Spleen (tissue), 11 donors: ENCODE measurements at regions not wholly inside any gene's neighbourhood (a gene's known extent, or its start where the extent isn't known, plus 50 kb on each side); places are given as distances from the start of the nearest gene placed in this dataset.

Experiments
- DNase-seq: peaks from one replicate; pipeline ENCODE4 v3.0.0-alpha.2; 2020
- H3K27ac ChIP-seq, 8 donors: fragments of 200-600 bp; sonication (generic) in 7 of 8; 1 replicate in 4 of 8; 2 replicates in 4 of 8; pipeline versions ENCODE4 v1.5.0 to v1.8.0; 2016 to 2021; ENCODE audit warnings: inconsistent platforms in 4 of 8, mild to moderate bottlenecking in 4 of 8, moderate library complexity in 1 of 8
- H3K27me3 ChIP-seq, 7 donors: fragments of 200-600 bp; sonication (generic) in 6 of 7; replicated peaks in 1 of 7; 1 replicate in 4 of 7; 2 replicates in 3 of 7; pipeline versions ENCODE4 v1.5.0 to v1.8.0; 2016 to 2021; ENCODE audit warnings: inconsistent platforms in 3 of 7, mild to moderate bottlenecking in 1 of 7
- H3K36me3 ChIP-seq, 6 donors: fragments of 200-600 bp; sonication (generic) in 5 of 6; 1 replicate in 4 of 6; 2 replicates in 2 of 6; pipeline versions ENCODE4 v1.5.0 to v1.8.0; 2016 to 2021; ENCODE audit warnings: inconsistent platforms in 2 of 6
- H3K4me1 ChIP-seq, 6 donors: fragments of 200-600 bp; sonication (generic) in 5 of 6; 1 replicate in 3 of 6; 2 replicates in 3 of 6; pipeline versions ENCODE4 v1.5.0 to v1.8.0; 2016 to 2021; ENCODE audit warnings: inconsistent platforms in 3 of 6
- H3K4me3 ChIP-seq, 8 donors: fragments of 200-600 bp; sonication (generic) in 7 of 8; 1 replicate in 4 of 8; 2 replicates in 4 of 8; pipeline versions ENCODE4 v1.5.0 to v1.8.0; 2016 to 2021; ENCODE audit warnings: inconsistent platforms in 4 of 8, mild to moderate bottlenecking in 4 of 8, moderate library complexity in 2 of 8
- H3K9me3 ChIP-seq, 8 donors: fragments of 200-600 bp; sonication (generic) in 7 of 8; 1 replicate in 4 of 8; 2 replicates in 4 of 8; pipeline versions ENCODE4 v1.5.0 to v1.8.0; 2016 to 2021; ENCODE audit warnings: inconsistent platforms in 4 of 8
- CTCF ChIP-seq, 11 experiments: fragments of 200-600 bp in 7 of 11; fragments of 450-650 bp in 4 of 11; sonication (generic) in 4 of 11; IDR thresholded peaks in 8 of 11; conservative IDR thresholded peaks in 3 of 11; 1 replicate in 7 of 11; 2 replicates in 4 of 11; pipeline versions ENCODE4 v1.4.0 to v1.8.0; 2016 to 2021; ENCODE audit warnings: antibody characterized with exemption in 11 of 11, inconsistent platforms in 4 of 11, mild to moderate bottlenecking in 1 of 11
- POLR2A ChIP-seq, 3 donors: fragments of 450-650 bp; IDR thresholded peaks; one replicate each; pipeline ENCODE4 v1.5.1; 2017; ENCODE audit warnings: antibody characterized with exemption in 3 of 3, mild to moderate bottlenecking in 1 of 3
- POLR2AphosphoS5 ChIP-seq, 3 donors: sonication (generic); formaldehyde crosslinking; IDR thresholded peaks; one replicate each; pipeline ENCODE4 v1.5.1; 2017; ENCODE audit warnings: antibody characterized with exemption in 3 of 3
- WGBS, 5 donors: extraction: QIAGEN DNeasy Blood & Tissue Kit in 3 of 5; methylation state at CpG; one replicate each; pipeline versions ENCODE4 v1.1.5 to v1.1.7; 2013 to 2018; 5-methylcytosine and 5-hydroxymethylcytosine counted together
- intact Hi-C: fragments of 100-400 bp; cut with DNase I; formaldehyde crosslinking; loops from one replicate; pipeline ENCODE4 v1.15.0; 2023; ENCODE audit warnings: low total_unique reads
- donor health status: healthy with polysubstance abuse.
- donor health status: DM: no; HTN: no; CAD: no; lungs with moderate emphysema.
- donor health status: DM: no; HTN: no; CAD: no.
- donor health status: Bipolar disorder and iron deficiency.
- donor health status: healthy.
- donor health status: DM: no; HTN: no; CAD: no.
- donor health status: DM: yes; HTN: yes; CAD: no.

- intact Hi-C loops, result no loop called here
- no peak overlapping the region for H3K27ac ChIP-seq
- H3K36me3 ChIP-seq, result no peaks in the 10 kb centered on the region
- H3K27me3 ChIP-seq, result no peaks in the 10 kb centered on the region
- H3K4me3 ChIP-seq, result no peak overlapping the region
- DNase-seq, result no peak
- WGBS, 5 donors, result 84 to 91% (median 89%) methylated on average over 6 of the region's 6 CpGs
- H3K4me1 ChIP-seq, result peaks cover 4 to 28% (median 16%) of the 10 kb centered on the region in 6 donors
- TF ChIP-seq POLR2AphosphoS5 (IDR thresholded peaks at IDR 0.05) (no peak), CTCF (IDR thresholded peaks at IDR 0.05 in 8 of 11, conservative IDR thresholded peaks at IDR 0.05 in 3 of 11) (no peak), POLR2A (IDR thresholded peaks at IDR 0.05) (no peak)
- no peaks in the 10 kb centered on the region for H3K9me3 ChIP-seq
Observed at GRCh38 chr6:90406142-90406794, 109.6 kb upstream of the BACH2 start.

DNA sequence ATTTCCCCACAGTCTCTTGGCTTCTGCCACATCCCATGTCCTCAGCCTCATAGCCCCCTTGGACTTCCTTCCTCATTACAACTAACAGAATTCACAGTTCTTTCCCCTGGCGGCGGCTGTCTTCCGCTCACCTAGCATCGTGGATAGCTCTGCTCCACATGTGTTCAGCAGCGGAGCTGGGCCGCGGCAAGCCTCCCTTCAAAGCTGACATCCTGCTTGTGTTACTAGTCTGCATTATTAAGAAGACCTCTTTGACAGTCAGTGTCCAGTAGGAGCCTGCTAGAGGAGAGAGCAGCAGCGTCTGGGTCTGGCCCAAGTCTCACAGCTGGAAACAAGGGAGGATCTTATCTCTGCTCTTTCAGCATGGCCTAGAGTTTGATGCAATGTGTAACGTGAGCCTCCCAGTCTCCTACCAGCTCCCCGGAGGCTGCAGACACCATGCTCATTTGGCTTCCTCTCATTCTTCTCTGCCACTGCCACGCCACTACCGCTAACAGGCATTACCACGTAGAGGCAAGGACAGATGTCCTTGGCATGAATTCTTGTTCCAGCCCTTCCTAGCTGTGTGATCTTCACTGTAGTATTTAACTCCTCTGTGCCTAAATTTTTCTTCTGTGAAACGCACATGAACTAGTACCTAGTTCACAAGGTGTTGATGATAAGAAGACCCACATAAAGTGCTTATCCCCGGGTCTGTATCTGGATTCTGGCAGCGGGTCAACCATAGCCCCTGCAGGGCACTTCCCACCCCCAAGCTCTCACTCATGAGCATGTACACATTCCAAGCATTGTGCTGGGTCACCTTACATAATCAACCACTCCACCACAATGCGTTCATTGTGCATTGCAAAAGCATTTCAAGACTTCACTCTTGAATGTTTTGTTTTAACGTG, 107.1 kb upstream of the BACH2 start:
- TF ChIP-seq POLR2A (IDR thresholded peaks at IDR 0.05) (no peak), CTCF (IDR thresholded peaks at IDR 0.05 in 8 of 11, conservative IDR thresholded peaks at IDR 0.05 in 3 of 11) (no peak), POLR2AphosphoS5 (IDR thresholded peaks at IDR 0.05) (no peak)
- WGBS, 5 donors, result 38 to 59% (median 51%) methylated on average over 18 of the region's 18 CpGs
- peak overlapping the region in 1 of 8 donors; percentile 37 for H3K27ac ChIP-seq
- intact Hi-C loops, result no loop called here
- H3K36me3 ChIP-seq, result no peaks in the 10 kb centered on the region
- no peak for DNase-seq
- no peaks in the 10 kb centered on the region for H3K27me3 ChIP-seq
- peaks cover 4 to 38% (median 16%) of the 10 kb centered on the region in 6 donors for H3K4me1 ChIP-seq
- no peaks in the 10 kb centered on the region for H3K9me3 ChIP-seq
- no peak overlapping the region for H3K4me3 ChIP-seq

DNA sequence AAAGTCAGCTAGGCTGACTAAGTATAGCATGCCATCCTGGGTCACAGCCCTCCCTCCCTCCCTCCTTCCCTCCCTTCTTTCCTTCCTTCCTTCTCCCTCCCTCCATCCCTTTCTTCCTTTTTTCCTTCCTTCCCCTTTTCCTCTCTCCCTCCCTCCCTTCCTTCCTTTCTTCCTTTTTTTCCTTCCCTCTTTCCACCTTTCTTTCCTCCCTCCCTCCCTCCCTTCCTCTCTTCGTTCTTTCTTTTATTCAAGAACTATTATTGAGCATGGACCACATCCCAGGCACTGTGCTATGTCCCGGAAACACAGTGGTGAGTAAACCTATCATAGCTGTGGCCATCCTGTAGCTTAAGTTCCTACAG, 106.2 kb upstream of the BACH2 start:
- Histone ChIP-seq H3K27ac (peak overlapping the region in 3 of 8 donors; percentile 38 to 75 (median 47)), H3K9me3 (no peaks in the 10 kb centered on the region), H3K27me3 (no peaks in the 10 kb centered on the region), H3K4me3 (no peak overlapping the region), H3K4me1 (peaks cover 8 to 48% (median 25%) of the 10 kb centered on the region in 6 donors), H3K36me3 (no peaks in the 10 kb centered on the region)
- no peak for DNase-seq
- WGBS, 5 donors, result 57 to 84% (median 66%) methylated on average over 2 of the region's 2 CpGs
- intact Hi-C loops, result no loop called here
- TF ChIP-seq CTCF (IDR thresholded peaks at IDR 0.05 in 8 of 11, conservative IDR thresholded peaks at IDR 0.05 in 3 of 11) (no peak), POLR2A (IDR thresholded peaks at IDR 0.05) (no peak), POLR2AphosphoS5 (IDR thresholded peaks at IDR 0.05) (no peak)
